Pons (tissue), 1 donor: ENCODE measurements at regions not wholly inside any gene's neighbourhood (a gene's known extent, or its start where the extent isn't known, plus 50 kb on each side); places are given as distances from the start of the nearest gene placed in this dataset.
A peak's percentile ranks its signal among the peaks of the same experiment; 100 is the strongest.
"Not testable (repeated sequence)": the region's sequence is repeated elsewhere in the genome, so short reads cannot be mapped to it uniquely, and the experiment has no call there.

Experiments used
- DNase-seq: peaks from one replicate; pipeline ENCODE4 v3.0.0-alpha.2; 2016; ENCODE audit warnings: low spot score

- DNase-seq: no peak
These were observed 193.9 kb upstream of the PHF14 start for GRCh38 chr7:10779465-10780399.

- no peak for DNase-seq
These were observed 193.3 kb upstream of the PHF14 start for GRCh38 chr7:10780400-10780747.

DNA sequence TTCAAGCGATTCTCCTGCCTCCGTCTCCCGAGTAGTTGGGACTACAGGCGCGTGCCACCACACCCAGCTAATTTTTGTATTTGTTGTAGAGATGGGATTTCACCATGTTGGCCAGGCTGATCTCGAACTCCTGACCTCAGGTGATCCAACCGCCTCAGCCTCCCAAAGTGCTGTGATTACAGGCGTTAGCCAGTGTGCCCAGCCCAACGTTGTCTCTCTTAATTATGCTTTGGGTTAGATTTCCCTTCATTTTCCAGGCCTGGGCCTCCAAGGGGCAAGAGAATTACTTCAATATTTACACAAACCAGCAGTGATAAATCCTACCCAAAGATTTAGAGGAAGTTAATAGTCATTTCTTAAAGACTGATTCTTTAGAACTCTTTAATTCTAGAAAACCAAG lies 186.7 kb upstream of the PHF14 start:
- DNase-seq: not testable (repeated sequence)

GRCh38 chr7:10789170-10789569 lies 184.5 kb upstream of the PHF14 start:
- no peak for DNase-seq

DNA sequence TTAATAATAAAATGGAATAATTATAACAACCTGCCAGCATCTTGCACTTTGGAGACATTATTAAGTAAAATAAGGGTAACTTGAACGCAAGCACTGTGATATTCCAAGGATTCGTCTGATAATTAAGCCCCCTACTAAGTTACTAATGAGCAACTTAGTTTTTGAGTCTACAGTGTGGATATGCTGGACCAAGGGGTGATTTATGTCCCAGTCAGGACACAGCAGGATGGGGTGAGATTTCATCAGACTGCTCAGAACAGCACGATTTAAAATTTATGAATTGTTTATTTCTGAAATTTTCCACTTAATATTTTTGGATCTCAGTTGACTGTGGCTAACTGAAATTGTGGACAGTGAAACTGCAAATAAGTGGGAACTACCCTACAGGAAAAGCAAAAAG lies 182.8 kb upstream of the PHF14 start:
- DNase-seq: no peak

DNA sequence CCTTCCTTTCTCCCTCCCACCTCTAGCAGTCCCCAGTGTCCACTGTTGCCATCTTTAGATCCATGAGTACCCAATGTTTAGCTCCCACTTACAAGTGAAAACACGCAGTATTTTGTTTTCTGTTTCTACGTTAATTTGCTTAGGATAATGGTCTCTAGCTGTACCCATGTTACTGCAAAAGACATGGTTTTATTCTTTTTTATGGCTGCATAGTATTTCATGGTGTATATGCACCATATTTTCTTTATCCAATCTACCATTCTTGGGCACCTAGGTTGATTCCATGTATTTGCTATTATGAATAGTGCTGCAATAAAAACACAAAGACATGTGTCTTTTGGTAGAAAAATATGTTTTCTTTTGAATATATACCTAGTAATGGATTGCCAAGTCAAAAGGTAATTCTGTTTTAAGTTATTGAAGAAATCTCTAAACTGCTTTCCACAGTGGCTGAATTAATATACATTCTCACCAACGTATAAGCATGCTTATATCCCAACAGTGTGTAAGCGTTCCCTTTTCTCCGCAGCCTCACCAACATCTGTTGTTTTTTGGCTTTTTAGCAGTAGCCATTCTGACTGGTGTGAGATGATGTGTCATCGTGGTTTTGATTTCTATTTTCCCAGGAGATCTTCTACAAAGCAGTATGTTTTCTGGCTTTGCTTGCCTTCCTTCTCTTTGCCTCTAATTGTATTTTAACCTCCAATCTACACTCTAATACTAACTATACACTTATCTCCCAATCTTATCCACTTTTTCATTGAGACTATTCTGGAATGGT lies 179.5 kb upstream of the PHF14 start:
- DNase-seq: no peak

GRCh38 chr7:10797157-10797556 lies 176.5 kb upstream of the PHF14 start:
- DNase-seq: no peak

DNA sequence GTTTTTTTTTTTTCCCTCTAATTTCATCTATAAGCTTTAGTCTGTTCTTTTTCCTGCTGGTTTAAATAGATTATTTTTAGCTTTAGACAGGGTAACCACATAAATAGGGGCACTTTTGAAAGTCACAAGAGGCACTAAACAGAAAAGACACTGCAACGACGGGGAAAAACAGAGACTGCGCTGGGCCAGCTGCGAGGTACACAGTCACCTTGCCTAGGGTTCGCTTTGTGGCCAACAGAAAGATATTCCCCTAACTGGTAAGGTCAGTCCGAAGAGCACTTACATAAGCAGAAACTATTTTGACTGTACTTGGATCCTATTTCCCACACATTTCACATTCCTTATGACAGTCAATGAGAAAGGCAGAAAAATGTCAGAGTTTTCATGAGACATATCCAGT lies 175.6 kb upstream of the PHF14 start:
- no peak for DNase-seq

- DNase-seq: no peak
These were observed 174.2 kb upstream of the PHF14 start for GRCh38 chr7:10799475-10799874.

DNA sequence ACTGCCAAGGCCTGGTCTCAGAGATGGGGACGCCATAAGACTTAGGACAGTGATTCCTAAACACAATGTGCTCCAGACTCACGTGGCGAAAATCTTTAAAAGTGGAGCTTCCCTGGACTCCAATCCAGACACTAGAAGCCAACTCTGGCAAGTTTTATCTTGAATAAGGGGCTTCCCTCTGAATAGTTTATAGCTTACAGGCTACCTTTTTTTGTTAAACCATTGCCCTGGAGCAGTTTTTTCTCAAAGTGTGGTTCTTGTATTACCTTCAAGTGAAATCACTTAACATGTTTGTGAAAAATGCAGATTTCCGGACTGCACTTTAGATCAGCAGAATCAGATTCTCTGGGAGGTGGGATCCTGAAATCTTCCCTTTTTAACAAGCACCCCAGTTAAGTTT lies 171.7 kb upstream of the PHF14 start:
- DNase-seq: no peak

DNA sequence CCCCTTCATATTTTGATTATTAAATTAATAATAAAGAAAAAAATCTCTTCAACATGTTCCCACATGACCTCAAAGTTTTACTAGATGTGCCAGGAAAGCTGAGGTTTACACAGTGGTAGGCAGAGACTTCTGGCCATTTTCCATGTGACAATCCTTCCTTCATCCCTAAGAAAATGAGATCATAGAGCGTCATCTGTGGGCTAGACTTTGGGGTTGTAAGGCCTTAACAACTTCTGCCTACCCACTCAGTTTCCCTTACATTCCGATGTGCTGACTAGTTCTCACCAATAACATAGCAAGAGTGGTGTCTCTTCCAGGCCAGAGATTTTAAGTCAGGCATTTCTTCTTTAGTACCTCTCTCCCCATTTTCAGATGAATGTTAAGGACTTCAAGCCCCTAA lies 171.1 kb upstream of the PHF14 start:
- no peak for DNase-seq

DNA sequence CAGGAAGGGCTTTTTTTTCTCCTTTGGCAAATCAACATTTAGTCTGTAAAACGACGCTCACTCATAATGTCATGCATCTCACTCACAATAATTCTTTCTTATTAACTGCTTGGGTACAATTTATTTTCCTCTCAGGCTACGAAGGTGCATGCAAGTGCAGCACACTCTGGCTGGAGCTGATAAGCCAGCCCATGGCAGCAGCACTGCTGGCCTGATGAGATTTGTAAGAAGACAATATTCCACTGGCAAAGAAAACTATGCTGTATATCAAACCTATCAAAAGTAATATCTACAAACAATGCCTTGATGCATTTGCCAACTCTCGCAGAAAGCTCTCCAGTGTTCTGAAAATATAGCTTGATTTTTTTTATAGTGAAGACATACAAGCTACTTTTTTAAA lies 170.0 kb upstream of the PHF14 start:
- no peak for DNase-seq

DNA sequence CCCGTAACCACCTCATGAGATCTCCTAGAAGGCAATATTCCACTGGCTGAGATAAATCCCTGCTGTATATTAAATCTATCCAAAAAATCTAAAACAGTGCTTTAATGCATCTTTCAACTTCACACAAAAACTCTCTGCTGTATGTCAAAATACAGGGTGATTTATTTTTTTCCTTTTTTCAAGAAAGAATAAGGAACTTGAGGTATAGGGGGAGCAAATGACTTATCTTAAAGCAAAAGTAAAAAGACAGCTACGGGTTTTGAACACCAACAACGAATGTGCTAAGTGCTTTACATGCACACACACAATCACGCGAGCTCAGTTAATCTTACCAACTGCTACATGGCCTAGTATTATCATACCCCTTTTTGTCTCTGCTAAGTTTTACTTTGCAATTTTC lies 168.9 kb upstream of the PHF14 start:
- no peak for DNase-seq

GRCh38 chr7:10815546-10815945 lies 158.1 kb upstream of the PHF14 start:
- no peak for DNase-seq

DNA sequence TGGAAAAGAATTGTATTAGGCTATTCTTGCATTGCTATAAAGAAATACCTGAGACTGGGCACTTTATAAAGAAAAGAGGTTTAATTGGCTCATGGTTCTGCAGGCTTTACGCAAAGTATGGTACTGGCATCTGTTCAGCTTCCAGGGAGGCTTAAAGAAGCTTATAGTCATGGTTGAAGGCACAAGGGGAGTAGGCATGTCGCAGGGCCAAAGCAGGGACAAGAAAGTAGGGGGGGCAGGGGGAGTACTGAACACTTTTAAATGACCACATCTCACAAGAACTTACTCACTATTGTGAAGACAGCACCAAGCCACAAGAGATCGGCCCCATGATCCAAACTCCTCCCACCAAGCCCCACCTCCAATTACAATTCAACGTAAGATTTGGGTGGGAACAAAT lies 152.5 kb upstream of the PHF14 start:
- no peak for DNase-seq

DNA sequence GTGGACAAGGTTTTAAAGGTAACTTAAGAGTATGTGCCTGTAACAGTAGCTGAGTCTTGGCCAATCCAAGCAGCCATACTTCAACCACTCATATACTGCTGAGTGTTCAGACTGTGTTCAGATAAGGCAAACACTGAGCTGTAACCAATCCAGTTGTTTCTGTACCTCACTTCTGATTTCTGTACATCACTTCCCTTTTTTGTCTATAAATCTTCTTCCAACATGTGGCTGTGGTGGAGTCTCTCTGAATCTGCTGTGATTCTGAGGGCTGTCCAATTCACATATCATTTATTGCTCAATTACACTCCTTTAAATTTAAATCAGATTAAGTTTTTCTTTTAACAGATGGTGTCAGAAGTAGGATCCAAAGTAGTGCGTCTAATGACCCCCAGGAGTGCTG lies 149.5 kb upstream of the PHF14 start:
- no peak for DNase-seq

GRCh38 chr7:10838228-10838627 lies 135.4 kb upstream of the PHF14 start:
- peak; percentile 25 for DNase-seq

GRCh38 chr7:10845225-10845624 lies 128.4 kb upstream of the PHF14 start:
- DNase-seq: no peak

GRCh38 chr7:10855583-10855982 lies 118.1 kb upstream of the PHF14 start:
- no peak for DNase-seq

DNA sequence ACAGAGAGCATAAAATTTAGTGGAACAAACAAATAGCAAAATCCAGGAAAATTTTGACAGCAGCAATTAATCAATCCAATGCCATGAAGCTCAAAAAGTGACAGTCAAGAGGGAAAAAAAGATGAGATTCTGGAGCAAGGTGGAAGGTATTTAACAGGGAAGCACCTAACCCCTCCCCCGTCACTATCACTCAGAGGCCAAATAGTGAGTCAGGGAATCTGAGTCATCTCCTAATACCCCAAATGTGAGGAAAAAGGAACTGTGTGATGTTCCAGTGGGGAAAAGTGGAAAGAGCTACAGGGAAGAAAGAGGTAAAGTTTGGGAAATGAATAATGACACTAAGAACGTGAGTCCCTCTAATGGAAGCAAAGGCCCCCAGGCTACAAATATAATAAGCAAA lies 113.2 kb upstream of the PHF14 start:
- no peak for DNase-seq

- DNase-seq: no peak
These were observed 110.2 kb upstream of the PHF14 start for GRCh38 chr7:10863476-10863875.

DNA sequence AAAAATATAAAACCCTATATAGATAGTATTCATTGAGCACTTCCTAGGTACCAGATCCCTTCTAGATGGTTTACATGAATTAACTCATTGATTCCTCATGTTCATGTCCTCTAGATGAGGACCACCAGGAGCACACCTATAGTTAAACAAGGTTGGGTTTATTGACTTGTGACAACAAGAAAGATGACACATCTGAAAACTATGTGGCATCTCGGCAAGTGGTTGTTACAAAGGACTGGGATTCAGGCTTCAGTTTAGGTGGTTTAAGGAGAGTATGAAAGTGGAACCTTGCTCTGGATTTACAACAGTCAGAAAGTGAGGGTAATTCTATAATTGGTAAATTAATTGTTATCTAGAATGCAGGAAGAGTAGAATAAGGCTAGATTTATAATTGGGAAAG lies 99.0 kb upstream of the PHF14 start:
- DNase-seq: no peak

- no peak for DNase-seq
These were observed 98.6 kb upstream of the PHF14 start for GRCh38 chr7:10875080-10875479.
